GM19025 (cell line): ENCODE measurements at regions not wholly inside any gene's neighbourhood (a gene's known extent, or its start where the extent isn't known, plus 50 kb on each side); places are given as distances from the start of the nearest gene placed in this dataset.

Experiments
- ATAC-seq: cut with Tn5 transposase; IDR thresholded peaks from one replicate; pipeline ENCODE4 v1.9.1; 2021; ENCODE audit warnings: mild to moderate bottlenecking, low read depth, moderate library complexity; ENCODE audit not compliant: unreplicated experiment

- ATAC-seq: no peak
Observed at GRCh38 chr7:18400726-18401125, 94.8 kb upstream of the HDAC9 start.

GRCh38 chr7:18401757-18402156 is 93.8 kb upstream of the HDAC9 start:
- ATAC-seq: no peak

- ATAC-seq: no peak
Observed at GRCh38 chr7:18402488-18403183, 92.9 kb upstream of the HDAC9 start.

GRCh38 chr7:18405726-18406125 is 89.8 kb upstream of the HDAC9 start:
- ATAC-seq: no peak

GRCh38 chr7:18407385-18407784 is 88.2 kb upstream of the HDAC9 start:
- ATAC-seq: no peak

GRCh38 chr7:18408461-18408860 is 87.1 kb upstream of the HDAC9 start:
- no peak for ATAC-seq

GRCh38 chr7:18408868-18409267 is 86.7 kb upstream of the HDAC9 start:
- no peak for ATAC-seq

GRCh38 chr7:18413447-18413846 is 82.1 kb upstream of the HDAC9 start:
- no peak for ATAC-seq

GRCh38 chr7:18414885-18415284 is 80.7 kb upstream of the HDAC9 start:
- no peak for ATAC-seq

GRCh38 chr7:18416988-18417387 is 78.6 kb upstream of the HDAC9 start:
- no peak for ATAC-seq

GRCh38 chr7:18419456-18419855 is 76.1 kb upstream of the HDAC9 start:
- ATAC-seq: no peak

GRCh38 chr7:18420108-18420507 is 75.4 kb upstream of the HDAC9 start:
- ATAC-seq: no peak

GRCh38 chr7:18420748-18421147 is 74.8 kb upstream of the HDAC9 start:
- no peak for ATAC-seq

- no peak for ATAC-seq
Observed at GRCh38 chr7:18421297-18422002, 74.1 kb upstream of the HDAC9 start.

GRCh38 chr7:18425227-18425626 is 70.3 kb upstream of the HDAC9 start:
- no peak for ATAC-seq

- ATAC-seq: no peak
Observed at GRCh38 chr7:18425838-18426445, 69.6 kb upstream of the HDAC9 start.

GRCh38 chr7:18426564-18427226 is 68.9 kb upstream of the HDAC9 start:
- ATAC-seq: no peak

- ATAC-seq: no peak
Observed at GRCh38 chr7:18429547-18429946, 66.0 kb upstream of the HDAC9 start.

GRCh38 chr7:18430810-18431209 is 64.7 kb upstream of the HDAC9 start:
- no peak for ATAC-seq

- ATAC-seq: no peak
Observed at GRCh38 chr7:18434171-18434570, 61.4 kb upstream of the HDAC9 start.

GRCh38 chr7:18437101-18437500 is 58.4 kb upstream of the HDAC9 start:
- ATAC-seq: no peak
